Trophoblast cell (in vitro differentiated cells and primary cell): ENCODE measurements at regions not wholly inside any gene's neighbourhood (a gene's known extent, or its start where the extent isn't known, plus 50 kb on each side); places are given as distances from the start of the nearest gene placed in this dataset.

Source experiments
- DNase-seq, 2 donors: peaks; one replicate each; pipeline ENCODE4 v3.0.0-alpha.2; 2016
- H2AFZ ChIP-seq: 2 replicates; pipeline ENCODE4 v1.6.1; 2013; ENCODE audit warnings: low read length, moderate library complexity, mild to moderate bottlenecking; ENCODE audit not compliant: insufficient read depth, poor library complexity
- H2AK5ac ChIP-seq: 2 replicates; pipeline ENCODE4 v1.6.1; 2013; ENCODE audit warnings: mild to moderate bottlenecking, low read length
- H2BK120ac ChIP-seq: 2 replicates; pipeline ENCODE4 v1.6.1; 2013; ENCODE audit warnings: low read length, mild to moderate bottlenecking, moderate library complexity; ENCODE audit not compliant: insufficient read depth, poor library complexity
- H2BK12ac ChIP-seq: 2 replicates; pipeline ENCODE4 v1.6.1; 2013; ENCODE audit warnings: mild to moderate bottlenecking, low read length, moderate library complexity
- H2BK5ac ChIP-seq: 2 replicates; pipeline ENCODE4 v1.6.1; 2013; ENCODE audit warnings: low read length, low read depth, moderate library complexity, mild to moderate bottlenecking; ENCODE audit not compliant: poor library complexity
- H3K14ac ChIP-seq: 2 replicates; pipeline ENCODE4 v1.6.1; 2013; ENCODE audit warnings: mild to moderate bottlenecking, low read length
- H3K18ac ChIP-seq: 2 replicates; pipeline ENCODE4 v1.6.1; 2013; ENCODE audit warnings: mild to moderate bottlenecking, low read length
- H3K23ac ChIP-seq: 2 replicates; pipeline ENCODE4 v1.6.1; 2013; ENCODE audit warnings: low read length
- H3K27ac ChIP-seq: 2 replicates; pipeline ENCODE4 v1.5.1; 2013; ENCODE audit warnings: low read depth, mild to moderate bottlenecking, inconsistent platforms, low read length, moderate library complexity
- H3K27me3 ChIP-seq: 2 replicates; pipeline ENCODE4 v1.6.1; 2013; ENCODE audit warnings: inconsistent platforms, mild to moderate bottlenecking, low read length, moderate library complexity; ENCODE audit not compliant: insufficient read depth
- H3K36me3 ChIP-seq, 2 experiments: 1 replicate in 1 of 2; 2 replicates in 1 of 2; pipeline ENCODE4 v1.6.1; 2013; ENCODE audit warnings: low read length in 2 of 2, mild to moderate bottlenecking in 2 of 2, moderate library complexity in 1 of 2; ENCODE audit not compliant: insufficient read depth in 2 of 2, control insufficient read depth in 1 of 2
- H3K4ac ChIP-seq: 2 replicates; pipeline ENCODE4 v1.6.1; 2013; ENCODE audit warnings: low read depth, mild to moderate bottlenecking, low read length, moderate library complexity
- H3K4me1 ChIP-seq, 2 experiments: 1 replicate in 1 of 2; 2 replicates in 1 of 2; pipeline ENCODE4 v1.6.1; 2013; ENCODE audit warnings: low read length in 2 of 2, mild to moderate bottlenecking in 2 of 2, moderate library complexity in 1 of 2; ENCODE audit not compliant: insufficient read depth in 2 of 2, control insufficient read depth in 1 of 2
- H3K4me2 ChIP-seq: 2 replicates; pipeline ENCODE4 v1.6.1; 2013; ENCODE audit warnings: inconsistent platforms, mild to moderate bottlenecking, low read length, moderate library complexity
- H3K4me3 ChIP-seq: 2 replicates; pipeline ENCODE4 v1.5.1; 2013; ENCODE audit warnings: mild to moderate bottlenecking, low read depth, low read length, inconsistent platforms
- H3K79me1 ChIP-seq: one replicate; pipeline ENCODE4 v1.6.1; 2013; ENCODE audit warnings: low read length
- H3K79me2 ChIP-seq: 2 replicates; pipeline ENCODE4 v1.6.1; 2013; ENCODE audit warnings: low read length, mild to moderate bottlenecking; ENCODE audit not compliant: control insufficient read depth, insufficient read depth, poor library complexity
- H3K9ac ChIP-seq: 2 replicates; pipeline ENCODE4 v1.6.1; 2013; ENCODE audit warnings: mild to moderate bottlenecking, low read length
- H3K9me3 ChIP-seq: 2 replicates; pipeline ENCODE4 v1.6.1; 2013; ENCODE audit warnings: low read depth, mild to moderate bottlenecking, control low read depth, inconsistent platforms, low read length; ENCODE audit not compliant: insufficient read depth
- H4K12ac ChIP-seq: 2 replicates; pipeline ENCODE4 v1.6.1; 2013; ENCODE audit warnings: low read depth, mild to moderate bottlenecking, low read length, moderate library complexity
- H4K8ac ChIP-seq: 2 replicates; pipeline ENCODE4 v1.6.1; 2013; ENCODE audit warnings: low read depth, mild to moderate bottlenecking, low read length, moderate library complexity
- H4K91ac ChIP-seq: one replicate; pipeline ENCODE4 v1.6.1; 2013; ENCODE audit warnings: low read depth, mild to moderate bottlenecking, low read length, moderate library complexity
- WGBS: extraction: QIAGEN DNeasy Blood & Tissue Kit; methylation state at CpG from one replicate; pipeline ENCODE4 v1.1.7; 2013; ENCODE audit warnings: missing lambda C conversion rate; ENCODE audit not compliant: insufficient read length, insufficient coverage; ENCODE audit errors: extremely low coverage; 5-methylcytosine and 5-hydroxymethylcytosine counted together

GRCh38 chr6:19632786-19633185 is 204.4 kb upstream of the ID4 start:
- Histone ChIP-seq H2BK120ac (no peak overlapping the region), H3K4ac (no peak overlapping the region), H3K18ac (no peak overlapping the region), H3K36me3 (no peaks in the 10 kb centered on the region), H3K4me2 (no peak overlapping the region), H2AK5ac (no peak overlapping the region), H2AFZ (no peak overlapping the region), H3K27me3 (no peaks in the 10 kb centered on the region), H2BK12ac (no peak overlapping the region), H3K14ac (no peak overlapping the region), H3K79me2 (no peaks in the 10 kb centered on the region), H3K23ac (no peak overlapping the region), H4K12ac (no peak overlapping the region), H4K91ac (no peak overlapping the region), H3K79me1 (no peaks in the 10 kb centered on the region), H3K9me3 (no peaks in the 10 kb centered on the region), H3K9ac (no peak overlapping the region), H3K4me1 (no peaks in the 10 kb centered on the region), H3K4me3 (no peak overlapping the region), H4K8ac (no peak overlapping the region), H3K27ac (no peak overlapping the region), H2BK5ac (no peak overlapping the region)
- WGBS: no CpG with 5 or more reads among the region's 3 CpGs
- DNase-seq: no peak

- no peak overlapping the region for H3K4me3 ChIP-seq
- no peak overlapping the region for H3K9ac ChIP-seq
- no peak overlapping the region for H4K91ac ChIP-seq
- H3K79me1 ChIP-seq: no peaks in the 10 kb centered on the region
- no peak overlapping the region for H2BK12ac ChIP-seq
- no peak overlapping the region for H3K18ac ChIP-seq
- H3K27me3 ChIP-seq: no peaks in the 10 kb centered on the region
- H3K9me3 ChIP-seq: no peaks in the 10 kb centered on the region
- H3K27ac ChIP-seq: no peak overlapping the region
- no peak overlapping the region for H3K4ac ChIP-seq
- no peak overlapping the region for H3K14ac ChIP-seq
- no CpG with 5 or more reads among the region's 2 CpGs for WGBS
- H3K23ac ChIP-seq: no peak overlapping the region
- no peak overlapping the region for H4K8ac ChIP-seq
- H4K12ac ChIP-seq: no peak overlapping the region
- no peak overlapping the region for H2AFZ ChIP-seq
- H3K79me2 ChIP-seq: no peaks in the 10 kb centered on the region
- no peak overlapping the region for H3K4me2 ChIP-seq
- H2AK5ac ChIP-seq: no peak overlapping the region
- H2BK5ac ChIP-seq: no peak overlapping the region
- no peaks in the 10 kb centered on the region for H3K4me1 ChIP-seq
- H3K36me3 ChIP-seq: no peaks in the 10 kb centered on the region
- DNase-seq: no peak
- no peak overlapping the region for H2BK120ac ChIP-seq
Observed at GRCh38 chr6:19635728-19636127, 201.4 kb upstream of the ID4 start.

GRCh38 chr6:19637010-19637409 is 200.2 kb upstream of the ID4 start:
- Histone ChIP-seq H2AFZ (no peak overlapping the region), H3K23ac (no peak overlapping the region), H2BK12ac (no peak overlapping the region), H2BK5ac (no peak overlapping the region), H3K4me3 (no peak overlapping the region), H3K4ac (no peak overlapping the region), H3K79me1 (no peaks in the 10 kb centered on the region), H3K4me2 (no peak overlapping the region), H3K27ac (no peak overlapping the region), H4K8ac (no peak overlapping the region), H4K12ac (no peak overlapping the region), H3K9ac (no peak overlapping the region), H2BK120ac (no peak overlapping the region), H3K18ac (no peak overlapping the region), H3K36me3 (no peaks in the 10 kb centered on the region), H2AK5ac (no peak overlapping the region), H3K27me3 (no peaks in the 10 kb centered on the region), H3K14ac (no peak overlapping the region), H3K79me2 (no peaks in the 10 kb centered on the region), H4K91ac (no peak overlapping the region), H3K4me1 (no peaks in the 10 kb centered on the region), H3K9me3 (no peaks in the 10 kb centered on the region)
- no peak for DNase-seq
- WGBS: no CpG with 5 or more reads among the region's 1 CpG

GRCh38 chr6:19638931-19639330 is 198.2 kb upstream of the ID4 start:
- Histone ChIP-seq H3K36me3 (no peaks in the 10 kb centered on the region), H3K23ac (no peak overlapping the region), H3K79me1 (no peaks in the 10 kb centered on the region), H3K9ac (no peak overlapping the region), H3K27me3 (no peaks in the 10 kb centered on the region), H2BK5ac (no peak overlapping the region), H3K79me2 (no peaks in the 10 kb centered on the region), H2AFZ (no peak overlapping the region), H3K14ac (no peak overlapping the region), H3K4ac (no peak overlapping the region), H2BK12ac (no peak overlapping the region), H4K12ac (no peak overlapping the region), H3K4me1 (no peaks in the 10 kb centered on the region), H3K4me3 (no peak overlapping the region), H3K4me2 (no peak overlapping the region), H3K18ac (no peak overlapping the region), H3K27ac (no peak overlapping the region), H4K8ac (no peak overlapping the region), H2BK120ac (no peak overlapping the region), H4K91ac (no peak overlapping the region), H2AK5ac (no peak overlapping the region), H3K9me3 (no peaks in the 10 kb centered on the region)
- DNase-seq: no peak
- WGBS: no CpG with 5 or more reads among the region's 9 CpGs
